Gastrocnemius medialis (tissue), 4 donors: ENCODE measurements at regions not wholly inside any gene's neighbourhood (a gene's known extent, or its start where the extent isn't known, plus 50 kb on each side); places are given as distances from the start of the nearest gene placed in this dataset.

Experiments used
- CTCF ChIP-seq, 5 experiments: fragments of 450-650 bp in 3 of 5; fragments of 200-600 bp in 2 of 5; sonication (generic) in 2 of 5; IDR thresholded peaks in 4 of 5; conservative IDR thresholded peaks in 1 of 5; 1 replicate in 4 of 5; 2 replicates in 1 of 5; pipeline ENCODE4 v1.5.1; 2016 to 2019; ENCODE audit warnings: antibody characterized with exemption in 5 of 5, mild to moderate bottlenecking in 3 of 5, moderate library complexity in 3 of 5
- POLR2A ChIP-seq, 2 donors: fragments of 450-650 bp; IDR thresholded peaks; one replicate each; pipeline ENCODE4 v1.6.1; 2017; ENCODE audit warnings: antibody characterized with exemption in 2 of 2, mild to moderate bottlenecking in 2 of 2, moderate library complexity in 2 of 2

DNA sequence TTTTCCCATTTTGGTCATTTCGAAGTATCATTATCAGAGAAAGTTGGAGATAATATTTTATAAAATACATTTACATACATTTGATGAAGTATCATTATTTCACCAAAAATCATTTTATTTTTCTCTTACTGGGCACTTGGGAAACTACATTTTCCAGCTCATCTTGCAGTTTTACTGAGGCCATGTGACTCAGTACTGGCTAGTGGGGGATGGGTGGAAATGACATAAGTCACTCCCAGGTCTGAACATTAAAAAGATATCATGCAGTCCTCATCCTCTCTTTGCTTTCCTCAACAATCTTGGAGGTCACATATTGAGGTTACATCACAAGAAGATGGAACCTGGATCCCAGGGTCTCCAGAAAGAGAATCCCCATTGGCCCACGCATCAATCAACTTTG lies 84.1 kb downstream of the CD24 start:
- no peak for TF ChIP-seq CTCF (IDR thresholded peaks at IDR 0.05 in 4 of 5, conservative IDR thresholded peaks at IDR 0.05 in 1 of 5)
- no peak for TF ChIP-seq POLR2A (IDR thresholded peaks at IDR 0.05)
